ENCODE measurements at regions not wholly inside any gene's neighbourhood (a gene's known extent, or its start where the extent isn't known, plus 50 kb on each side); places are given as distances from the start of the nearest gene placed in this dataset.
"Not testable (repeated sequence)": the region's sequence is repeated elsewhere in the genome, so short reads cannot be mapped to it uniquely, and the experiment has no call there.

- DNase-seq: no peak
These were observed 841.3 kb upstream of the CTNND2 start for GRCh38 chr5:12745537-12745936.

GRCh38 chr5:12743582-12743981, 839.3 kb upstream of the CTNND2 start:
- DNase-seq: no peak

- no peak for DNase-seq
These were observed 826.1 kb upstream of the CTNND2 start for GRCh38 chr5:12730354-12730753.

GRCh38 chr5:12716664-12717063, 812.4 kb upstream of the CTNND2 start:
- DNase-seq: no peak

DNA sequence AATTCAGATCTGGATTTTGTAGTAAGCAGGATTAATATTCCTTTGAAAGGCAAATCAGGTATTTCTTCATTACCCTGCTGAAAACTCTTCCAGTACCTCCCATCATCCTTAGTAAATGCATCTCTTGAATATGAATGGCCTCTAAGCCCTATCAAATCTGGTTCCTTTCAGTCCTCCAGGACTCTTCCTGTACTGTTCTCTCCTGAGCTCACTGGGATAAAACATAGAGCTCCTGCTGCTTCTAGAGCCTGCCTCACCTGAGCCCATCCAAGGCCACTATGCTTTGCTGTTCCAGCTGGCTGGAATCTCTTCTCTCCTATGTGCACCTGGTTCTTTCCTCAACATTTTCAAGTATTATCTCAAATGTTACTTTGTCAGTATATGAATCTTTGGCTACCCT, 803.3 kb upstream of the CTNND2 start:
- no peak for DNase-seq

DNA sequence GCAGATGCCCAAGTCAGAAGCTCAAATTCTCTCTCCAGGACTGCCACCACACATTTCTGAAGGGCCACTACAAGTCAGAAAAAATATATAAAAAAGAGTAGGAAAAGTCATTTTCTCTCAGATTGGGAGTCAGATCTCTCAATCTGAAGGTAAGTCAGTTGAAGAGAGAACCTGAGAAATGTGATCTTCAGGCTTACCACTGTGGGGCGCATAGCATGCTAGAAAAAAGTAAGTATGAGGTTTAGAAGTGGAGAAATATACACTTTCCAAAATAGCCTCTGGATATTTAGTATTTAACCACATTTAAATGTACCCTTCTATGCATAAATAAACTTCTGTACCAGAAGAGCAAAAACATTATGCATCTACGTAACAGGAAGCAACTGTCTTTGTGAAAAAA, 800.7 kb upstream of the CTNND2 start:
- no peak for DNase-seq

- DNase-seq: no peak
These were observed 799.0 kb upstream of the CTNND2 start for GRCh38 chr5:12703254-12703653.

GRCh38 chr5:12695651-12696050, 791.4 kb upstream of the CTNND2 start:
- DNase-seq: no peak

DNA sequence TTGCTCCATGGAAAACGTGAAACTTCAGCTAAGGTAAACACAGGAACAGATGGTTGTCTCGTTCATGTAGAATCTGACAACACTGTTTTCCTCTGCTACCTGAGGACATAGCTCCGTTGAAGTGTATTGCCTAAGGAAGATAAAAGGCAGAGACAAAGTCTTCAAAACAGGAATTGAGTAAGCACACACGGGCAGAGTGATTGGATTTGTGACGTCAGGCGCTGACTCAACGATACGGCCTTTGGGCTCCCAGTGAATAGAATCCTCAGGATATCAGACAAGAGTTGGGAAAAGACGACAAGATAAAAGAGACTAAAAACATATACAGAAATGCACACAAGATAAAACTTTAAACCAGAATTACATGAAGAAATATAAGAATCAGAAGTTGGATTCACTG, 787.1 kb upstream of the CTNND2 start:
- no peak for DNase-seq

DNA sequence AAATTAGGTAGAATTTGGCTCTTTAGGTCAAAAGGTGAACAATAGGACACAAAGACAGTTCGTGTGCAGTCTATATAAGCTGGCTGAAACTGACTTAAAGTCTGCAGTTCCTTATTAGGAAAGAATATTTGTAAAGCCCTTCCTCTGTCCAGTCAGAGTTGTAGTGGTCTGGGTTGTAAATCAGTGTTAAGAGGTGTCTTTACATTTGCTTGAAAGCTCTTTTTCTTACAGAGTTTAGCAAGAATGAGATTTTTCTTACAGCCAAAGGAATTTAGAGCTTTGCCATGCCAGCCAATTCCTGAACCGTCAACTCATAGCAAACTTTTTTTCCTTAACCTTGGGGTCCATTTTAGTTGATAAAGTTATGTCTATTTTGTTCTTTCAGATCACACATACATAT, 786.1 kb upstream of the CTNND2 start:
- DNase-seq: no peak

- DNase-seq: no peak
These were observed 779.0 kb upstream of the CTNND2 start for GRCh38 chr5:12683249-12683648.

DNA sequence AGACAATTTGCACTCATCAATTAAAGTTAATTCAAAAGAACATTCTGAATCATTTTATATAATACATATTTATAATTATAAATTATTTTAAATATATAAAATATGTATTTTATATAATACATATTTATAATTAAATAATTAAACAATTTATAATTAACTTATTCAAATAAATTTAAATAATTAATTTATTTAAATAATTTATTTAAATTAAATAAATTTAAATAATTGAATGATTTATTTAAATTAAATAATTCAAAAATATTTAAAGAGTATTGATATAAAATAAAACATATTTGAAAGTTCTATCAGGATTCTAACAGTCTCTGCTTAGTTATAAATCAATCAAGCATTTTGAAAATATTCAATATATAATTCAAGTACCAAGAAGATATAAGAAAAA, 775.5 kb upstream of the CTNND2 start:
- DNase-seq: no peak

GRCh38 chr5:12675959-12676358, 771.7 kb upstream of the CTNND2 start:
- DNase-seq: no peak

DNA sequence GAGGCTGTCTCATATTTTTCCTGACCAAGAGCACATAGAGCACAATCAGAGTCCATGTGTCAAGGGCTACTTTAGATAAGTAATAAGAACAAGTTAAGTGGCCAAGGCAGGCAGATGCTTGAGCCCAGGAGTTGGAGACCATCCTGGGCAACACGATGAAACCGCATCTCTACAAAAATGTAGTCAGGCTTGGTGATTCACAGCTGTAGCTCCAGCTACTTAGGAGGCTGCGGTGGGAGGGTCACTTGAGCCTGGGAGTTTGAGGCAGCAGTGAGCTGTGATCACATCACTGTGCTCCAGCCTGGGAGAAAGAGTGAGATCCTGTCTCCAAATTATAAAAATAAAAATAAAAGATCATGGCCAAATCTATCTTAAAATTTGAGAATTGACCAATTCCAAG, 767.9 kb upstream of the CTNND2 start:
- no peak for DNase-seq

- no peak for DNase-seq
These were observed 765.1 kb upstream of the CTNND2 start for GRCh38 chr5:12669326-12669725.

DNA sequence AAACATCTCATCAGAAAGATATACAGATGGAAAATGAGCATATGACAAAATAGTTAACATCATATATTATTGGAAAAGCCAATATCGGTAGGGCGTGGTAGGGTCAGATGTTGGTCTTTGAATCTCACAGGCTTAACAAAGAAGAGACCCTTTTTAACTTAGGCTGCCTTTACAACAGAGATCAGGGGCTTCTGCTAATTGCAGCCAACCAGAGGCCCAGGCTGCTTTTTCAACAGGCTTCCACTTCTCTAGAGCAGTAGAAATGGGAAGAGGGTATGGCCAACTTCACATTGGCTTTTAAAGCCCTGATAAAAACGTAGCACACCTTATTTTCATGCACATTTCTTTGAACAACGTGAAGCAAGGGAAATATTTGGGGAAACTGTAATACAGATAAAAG, 764.3 kb upstream of the CTNND2 start:
- DNase-seq: no peak

DNA sequence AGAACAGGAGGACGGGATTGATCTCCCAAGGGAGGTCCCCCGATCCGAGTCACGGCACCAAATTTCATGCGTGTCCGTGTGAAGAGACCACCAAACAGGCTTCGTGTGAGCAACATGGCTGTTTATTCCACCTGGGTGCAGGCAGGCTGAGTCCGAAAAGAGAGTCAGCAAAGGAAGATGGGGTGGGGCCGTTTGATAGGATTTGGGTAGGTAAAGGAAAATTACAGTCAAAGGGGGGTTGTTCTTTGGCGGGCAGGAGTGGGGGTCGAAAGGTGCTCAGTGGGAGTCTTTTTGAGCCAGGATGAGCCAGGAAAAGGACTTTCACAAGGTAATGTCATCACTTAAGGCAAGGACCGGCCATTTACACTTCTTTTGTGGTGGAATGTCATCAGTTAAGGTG, 763.6 kb upstream of the CTNND2 start:
- DNase-seq: not testable (repeated sequence)

GRCh38 chr5:12665772-12666171, 761.5 kb upstream of the CTNND2 start:
- DNase-seq: not testable (repeated sequence)

DNA sequence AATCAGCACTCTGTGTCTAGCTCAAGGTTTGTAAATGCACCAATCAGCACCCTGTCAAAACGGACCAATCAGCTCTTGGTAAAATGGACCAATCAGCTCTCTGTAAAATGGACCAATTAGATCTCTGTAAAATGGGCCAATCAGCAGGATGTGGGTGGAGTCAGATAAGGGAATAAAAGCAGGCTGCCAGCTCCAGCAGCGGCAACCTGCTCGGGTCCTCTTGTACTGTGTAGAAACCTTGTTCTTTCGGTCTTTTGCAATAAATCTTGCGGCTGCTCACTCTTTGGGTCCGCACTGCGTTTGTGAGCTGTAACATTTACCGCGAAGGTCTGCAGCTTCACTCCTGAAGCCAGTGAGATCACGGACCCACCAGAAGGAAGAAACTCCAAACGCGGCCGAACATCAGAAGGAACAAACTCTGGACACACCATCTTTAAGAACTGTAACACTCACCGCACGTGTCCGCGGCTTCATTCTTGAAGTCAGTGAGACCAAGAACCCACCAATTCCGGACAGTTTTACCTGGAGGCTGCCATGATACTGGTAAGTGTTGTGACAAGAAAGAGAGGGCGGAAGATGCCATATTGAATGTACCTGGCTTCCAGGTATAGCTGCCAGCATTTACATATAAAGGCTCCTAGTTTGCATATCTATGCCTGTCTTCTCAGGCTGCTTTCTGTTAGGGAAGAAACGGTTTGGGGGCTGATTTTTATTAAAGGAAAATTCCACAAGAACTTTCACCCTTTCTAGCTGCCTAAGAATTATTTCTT, 758.5 kb upstream of the CTNND2 start:
- no peak for DNase-seq

DNA sequence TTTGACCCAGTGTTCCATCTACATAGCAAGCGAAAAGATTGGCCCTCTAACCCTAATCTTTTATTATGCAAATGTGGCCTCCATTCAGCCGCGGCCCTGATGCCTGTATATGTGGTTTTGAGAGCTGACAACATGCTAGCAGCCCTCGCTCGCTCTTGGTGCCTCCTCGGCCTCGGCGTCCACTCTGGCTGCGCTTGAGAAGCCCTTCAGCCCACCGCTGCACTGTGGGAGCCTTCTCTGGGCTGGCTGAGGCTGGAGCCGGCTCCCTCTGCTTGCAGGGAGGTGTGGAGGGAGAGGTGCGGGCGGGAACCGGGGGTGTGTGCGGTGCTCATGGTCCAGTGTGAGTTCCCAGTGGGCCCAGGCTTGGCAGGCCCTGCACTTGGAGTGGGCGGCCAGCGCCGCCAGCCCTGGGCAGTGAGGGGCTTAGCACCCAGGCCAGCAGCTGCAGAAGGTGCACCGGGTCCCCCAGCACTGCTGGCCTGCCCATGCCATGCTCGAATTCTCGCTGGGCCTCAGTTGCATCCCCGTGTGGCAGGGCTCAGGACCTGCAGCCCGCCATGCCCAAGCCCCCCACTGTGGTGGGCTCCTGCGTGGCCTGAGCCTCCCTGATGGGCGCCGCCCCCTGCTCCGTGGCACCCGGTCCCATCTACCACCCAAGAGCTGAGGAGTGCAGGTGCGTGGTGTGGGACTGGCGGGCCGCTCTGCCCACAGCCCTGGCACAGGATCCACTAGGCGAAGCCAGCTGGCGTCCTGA, 757.5 kb upstream of the CTNND2 start:
- DNase-seq: no peak

- DNase-seq: not testable (repeated sequence)
These were observed 756.2 kb upstream of the CTNND2 start for GRCh38 chr5:12660279-12661107.

- no peak for DNase-seq
These were observed 755.4 kb upstream of the CTNND2 start for GRCh38 chr5:12659686-12660085.

All from renal pelvis (tissue), 1 donor.